Endothelial cell of umbilical vein (primary cell): ENCODE measurements at regions not wholly inside any gene's neighbourhood (a gene's known extent, or its start where the extent isn't known, plus 50 kb on each side); places are given as distances from the start of the nearest gene placed in this dataset.

Experiments used
- BruUV-seq: library from RNA; stranded (reverse); fragments of 400-500 nt; replicated peaks from 2 replicates; lab custom pipeline; 2021; lab: Mats Ljungman, UMichigan
- CTCF ChIA-PET: fragments of 300-600, 350-600 bp; sonication (Branson Sonifier 250); formaldehyde crosslinking; loops from one replicate; lab custom pipeline; 2021; ENCODE audit warnings: antibody characterized with exemption, inconsistent platforms; lab: Charles Lee
- POLR2A ChIA-PET: fragments of 300-600, 350-600 bp; sonication (Branson Sonifier 250); formaldehyde crosslinking; loops from one replicate; lab custom pipeline; 2021; ENCODE audit warnings: antibody characterized with exemption, inconsistent platforms; lab: Charles Lee
- DNase-seq: peaks from one replicate; pipeline ENCODE4 v3.0.0-alpha.2; 2011; ENCODE audit warnings: low read depth, low spot score
- FAIRE-seq: peaks from 2 replicates; lab custom pipeline; 2011; peaks lifted over from hg19 to GRCh38; lab: Jason Lieb, UNC
- H2AFZ ChIP-seq: 2 replicates; pipeline ENCODE4 v1.6.0; 2012; ENCODE audit warnings: low read depth, low read length, control low read depth, inconsistent platforms
- H3K27ac ChIP-seq: 2 replicates; pipeline ENCODE4 v1.5.1; 2011; ENCODE audit warnings: low read depth, mild to moderate bottlenecking, control low read depth, low read length, moderate library complexity; ENCODE audit not compliant: insufficient read depth
- H3K27me3 ChIP-seq, 2 experiments: 2 replicates each; pipeline versions ENCODE4 v1.6.0 to v1.6.1; 2011; ENCODE audit warnings: low read length in 2 of 2, mixed read lengths in 1 of 2; ENCODE audit not compliant: control insufficient read depth in 2 of 2, insufficient read depth in 2 of 2
- H3K36me3 ChIP-seq, 2 experiments: 2 replicates in 1 of 2; 3 replicates in 1 of 2; pipeline ENCODE4 v1.5.1; 2011; ENCODE audit warnings: low read length in 2 of 2, mild to moderate bottlenecking in 1 of 2, moderate library complexity in 1 of 2; ENCODE audit not compliant: control insufficient read depth in 2 of 2, insufficient read depth in 2 of 2; ENCODE audit errors: extremely low read depth in 1 of 2
- H3K4me1 ChIP-seq: 3 replicates; pipeline ENCODE4 v1.5.1; 2011; ENCODE audit warnings: mild to moderate bottlenecking, low read length; ENCODE audit not compliant: control insufficient read depth, insufficient read depth; ENCODE audit errors: extremely low read depth
- H3K4me2 ChIP-seq: 2 replicates; pipeline ENCODE4 v1.6.1; 2011; ENCODE audit warnings: low read length, control low read depth, mixed read lengths; ENCODE audit not compliant: insufficient read depth
- H3K4me3 ChIP-seq, 3 experiments: fragments of 200-600 bp in 1 of 3; sonication (generic), shearing (Covaris generic) in 1 of 3; replicated peaks in 1 of 3; 2 replicates each; pipeline ENCODE4 v1.5.1; 2011 to 2016; ENCODE audit warnings: control low read depth in 3 of 3, low read length in 3 of 3, mild to moderate bottlenecking in 2 of 3, inconsistent platforms in 1 of 3, low read depth in 1 of 3, moderate library complexity in 1 of 3; ENCODE audit not compliant: insufficient read depth in 1 of 3
- H3K79me2 ChIP-seq: 2 replicates; pipeline ENCODE4 v1.6.0; 2012; ENCODE audit warnings: low read length, inconsistent platforms; ENCODE audit not compliant: control insufficient read depth, insufficient read depth
- H3K9ac ChIP-seq: replicated peaks from 2 replicates; pipeline ENCODE3; 2011; ENCODE audit warnings: low read length, control low read depth; ENCODE audit not compliant: insufficient read depth; ENCODE audit errors: extremely low read depth
- H3K9me1 ChIP-seq: replicated peaks from 3 replicates; pipeline ENCODE4 v1.6.0; 2011; ENCODE audit warnings: mild to moderate bottlenecking, low read length; ENCODE audit not compliant: control insufficient read depth, insufficient read depth; ENCODE audit errors: extremely low read depth
- H3K9me3 ChIP-seq: replicated peaks from 2 replicates; pipeline ENCODE4 v1.5.1; 2012; ENCODE audit warnings: low read length, inconsistent platforms; ENCODE audit not compliant: control insufficient read depth, insufficient read depth
- H4K20me1 ChIP-seq: replicated peaks from 2 replicates; pipeline ENCODE3; 2011; ENCODE audit warnings: mild to moderate bottlenecking, low read length; ENCODE audit not compliant: control insufficient read depth, insufficient read depth; ENCODE audit errors: extremely low read depth
- CTCF ChIP-seq, 2 donors: IDR thresholded peaks; 1 replicate in 1 of 2; 2 replicates in 1 of 2; pipeline ENCODE4 v1.5.1; 2011; ENCODE audit warnings: low read length in 2 of 2, mild to moderate bottlenecking in 2 of 2, moderate library complexity in 2 of 2, control low read depth in 1 of 2, inconsistent platforms in 1 of 2, low read depth in 1 of 2; ENCODE audit not compliant: insufficient read depth in 1 of 2; ENCODE audit errors: extremely low read depth in 1 of 2
- EZH2 ChIP-seq: IDR thresholded peaks from 2 replicates; pipeline ENCODE4 v1.6.1; 2012; ENCODE audit warnings: borderline replicate concordance, low read depth, mild to moderate bottlenecking, moderate library complexity, low read length, inconsistent platforms; ENCODE audit not compliant: severe bottlenecking
- FOS ChIP-seq: IDR thresholded peaks from 2 replicates; pipeline ENCODE4 v1.6.1; 2011; ENCODE audit warnings: mild to moderate bottlenecking, low read length, moderate library complexity, borderline replicate concordance; ENCODE audit not compliant: insufficient read depth
- GATA2 ChIP-seq: IDR thresholded peaks from 2 replicates; pipeline ENCODE4 v1.7.0; 2011; ENCODE audit warnings: low read depth, mild to moderate bottlenecking, moderate library complexity, mixed read lengths, low read length; ENCODE audit not compliant: insufficient read length, insufficient read depth
- JUN ChIP-seq: IDR thresholded peaks from 2 replicates; pipeline ENCODE4 v1.6.1; 2011; ENCODE audit warnings: borderline replicate concordance, low read depth; ENCODE audit not compliant: insufficient read length, insufficient read depth
- MAX ChIP-seq: IDR thresholded peaks from 2 replicates; pipeline ENCODE4 v1.6.1; 2011; ENCODE audit not compliant: insufficient read depth, insufficient read length
- MYC ChIP-seq: IDR thresholded peaks from one replicate; pipeline ENCODE4 v1.6.1; 2011; ENCODE audit warnings: mild to moderate bottlenecking, low read depth, low read length
- POLR2A ChIP-seq: IDR thresholded peaks from 2 replicates; pipeline ENCODE4 v1.6.1; 2012; ENCODE audit warnings: low read depth, mild to moderate bottlenecking, control low read depth, low read length
- POLR2AphosphoS5 ChIP-seq: IDR thresholded peaks from 2 replicates; pipeline ENCODE4 v1.6.1; 2012; ENCODE audit warnings: low read depth, mild to moderate bottlenecking, control low read depth, low read length, moderate library complexity; ENCODE audit not compliant: insufficient read depth
- dilution Hi-C: fragments of 300-500 bp; cut with MboI; formaldehyde crosslinking; loops from one replicate; pipeline ENCODE4 v1.15.0; 2019; ENCODE audit warnings: low sequenced_read_pairs; ENCODE audit not compliant: extremely low pct_ligation_motif_present
- intact Hi-C: fragments of 100-400 bp; cut with micrococcal nuclease; formaldehyde crosslinking; loops from one replicate; pipeline ENCODE4 v1.10.0; 2022

GRCh38 chr14:22012452-22012851 lies 338.8 kb upstream of the OR4E1 start:
- FAIRE-seq (no peak), DNase-seq (no peak)
- Histone ChIP-seq H3K27ac (no peak overlapping the region), H3K4me2 (no peak overlapping the region), H3K79me2 (no peaks in the 10 kb centered on the region), H3K9me3 (no peaks in the 10 kb centered on the region), H3K27me3 (peaks cover 2 to 14% of the 10 kb centered on the region in 2 experiments), H3K4me1 (no peaks in the 10 kb centered on the region), H4K20me1 (no peaks in the 10 kb centered on the region), H3K9me1 (peaks cover 2% of the 10 kb centered on the region), H3K4me3 (no peak overlapping the region), H2AFZ (no peak overlapping the region), H3K9ac (no peak overlapping the region), H3K36me3 (no peaks in the 10 kb centered on the region)
- intact Hi-C loops: no loop called here
- BruUV-seq: no TSS peak
- dilution Hi-C loops: no loop called here
- ChIA-PET POLR2A (no interaction called here), CTCF (interaction anchor here (0.7 kb wide), 1 partner anchor 22 kb away, joined by 3 read pairs; no protein-coding TSS in a partner anchor)
- TF ChIP-seq FOS (no peak), CTCF (IDR thresholded peaks at IDR 0.05; ENCODE audit: extremely low read depth in 1 of 2, insufficient read depth in 1 of 2, low read depth in 1 of 2, low read length in 2 of 2) (no peak), GATA2 (no peak), POLR2A (no peak), EZH2 (no peak), MAX (no peak), JUN (no peak), MYC (no peak), POLR2AphosphoS5 (no peak)
